ENCODE measurements at regions not wholly inside any gene's neighbourhood (a gene's known extent, or its start where the extent isn't known, plus 50 kb on each side); places are given as distances from the start of the nearest gene placed in this dataset.
"Not testable (repeated sequence)": the region's sequence is repeated elsewhere in the genome, so short reads cannot be mapped to it uniquely, and the experiment has no call there.

GRCh38 chr10:28869606-28870201 lies 192.4 kb downstream of the BAMBI start:
- no peak for DNase-seq

- DNase-seq = no peak
Observed at GRCh38 chr10:28871665-28872064, 194.3 kb downstream of the BAMBI start.

- no peak for DNase-seq
Observed at GRCh38 chr10:28872587-28873165, 195.4 kb downstream of the BAMBI start.

GRCh38 chr10:28873540-28873939 lies 196.2 kb downstream of the BAMBI start:
- DNase-seq = no peak

- no peak for DNase-seq
Observed at GRCh38 chr10:28874210-28874609, 196.9 kb downstream of the BAMBI start.

GRCh38 chr10:28875549-28876081 lies 198.3 kb downstream of the BAMBI start:
- DNase-seq = no peak

- DNase-seq = no peak
Observed at GRCh38 chr10:28878236-28878970, 201.1 kb downstream of the BAMBI start.

GRCh38 chr10:28879246-28879645 lies 201.9 kb downstream of the BAMBI start:
- no peak for DNase-seq

- no peak for DNase-seq
Observed at GRCh38 chr10:28879875-28880682, 202.8 kb downstream of the BAMBI start.

GRCh38 chr10:28880683-28880950 lies 203.3 kb downstream of the BAMBI start:
- no peak for DNase-seq

GRCh38 chr10:28881171-28881882 lies 204.0 kb downstream of the BAMBI start:
- DNase-seq = no peak

- DNase-seq = no peak
Observed at GRCh38 chr10:28883741-28884423, 206.6 kb downstream of the BAMBI start.

- no peak for DNase-seq
Observed at GRCh38 chr10:28890121-28890950, 213.0 kb downstream of the BAMBI start.

- no peak for DNase-seq
Observed at GRCh38 chr10:28891058-28891713, 213.9 kb downstream of the BAMBI start.

- no peak for DNase-seq
Observed at GRCh38 chr10:28892818-28893547, 215.7 kb downstream of the BAMBI start.

- no peak for DNase-seq
Observed at GRCh38 chr10:28894146-28894545, 216.8 kb downstream of the BAMBI start.

- DNase-seq = not testable (repeated sequence)
Observed at GRCh38 chr10:28895671-28896070, 218.3 kb downstream of the BAMBI start.

GRCh38 chr10:28896791-28897409 lies 219.6 kb downstream of the BAMBI start:
- DNase-seq = not testable (repeated sequence)
